BLaER1 treated with 17β-estradiol and CSF1 and Interleukin-3, amounts not matched to agents 10 nM and 100 nM (cell line): ENCODE measurements at regions not wholly inside any gene's neighbourhood (a gene's known extent, or its start where the extent isn't known, plus 50 kb on each side); places are given as distances from the start of the nearest gene placed in this dataset.

Source experiments
- H3K27ac ChIP-seq, 11 experiments: shearing (Covaris generic); formaldehyde crosslinking; 2 replicates each; pipeline ENCODE4 v1.8.1; 2022
- H3K27me3 ChIP-seq, 11 experiments: shearing (Covaris generic); formaldehyde crosslinking; 2 replicates each; pipeline ENCODE4 v1.8.1; 2022
- H3K36me3 ChIP-seq, 11 experiments: shearing (Covaris generic); formaldehyde crosslinking; 2 replicates each; pipeline ENCODE4 v1.8.1; 2022
- H3K4me1 ChIP-seq, 10 experiments: shearing (Covaris generic); formaldehyde crosslinking; 2 replicates each; pipeline ENCODE4 v1.8.1; 2022
- H3K4me2 ChIP-seq, 11 experiments: shearing (Covaris generic); formaldehyde crosslinking; 2 replicates each; pipeline ENCODE4 v1.8.1; 2022
- H3K4me3 ChIP-seq, 10 experiments: shearing (Covaris generic); formaldehyde crosslinking; 2 replicates each; pipeline ENCODE4 v1.8.1; 2022
- H3K9ac ChIP-seq, 11 experiments: shearing (Covaris generic); formaldehyde crosslinking; 2 replicates each; pipeline ENCODE4 v1.8.1; 2022
- H3K9me3 ChIP-seq, 11 experiments: shearing (Covaris generic); formaldehyde crosslinking; replicated peaks in 1 of 11; 2 replicates each; pipeline ENCODE4 v1.8.1; 2022
- H4K20me1 ChIP-seq, 11 experiments: shearing (Covaris generic); formaldehyde crosslinking; 2 replicates each; pipeline ENCODE4 v1.8.1; 2022
- Cebpa-rat ChIP-seq, 11 experiments: shearing (Covaris generic); IDR thresholded peaks; 2 replicates each; pipeline ENCODE4 v1.8.1; 2022

DNA sequence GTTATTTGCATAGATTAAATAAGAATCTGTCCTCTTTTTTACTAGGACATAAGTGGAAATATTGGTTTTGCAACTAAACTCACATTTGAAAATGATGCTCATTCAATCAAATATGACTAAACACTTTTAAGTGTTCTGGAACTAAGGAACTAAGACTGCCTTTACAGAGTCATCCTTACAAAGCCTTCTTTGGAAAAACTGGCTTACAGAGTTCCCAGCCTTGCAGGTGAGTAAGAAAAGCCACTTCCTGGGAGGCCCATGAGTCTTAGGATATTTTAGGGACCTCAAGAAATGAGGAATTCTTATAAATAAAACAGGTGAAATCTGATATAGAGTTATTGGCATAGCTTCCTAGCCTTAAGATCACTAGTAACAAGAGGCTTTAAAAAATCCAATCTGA lies 135.5 kb downstream of the ALOX5 start:
- H3K4me3 ChIP-seq, result no peak overlapping the region
- H3K36me3 ChIP-seq, result no peaks in the 10 kb centered on the region
- H3K4me2 ChIP-seq, result no peak overlapping the region
- H3K27ac ChIP-seq, result no peak overlapping the region
- H3K4me1 ChIP-seq, result no peaks in the 10 kb centered on the region
- no peak for TF ChIP-seq Cebpa-rat (IDR thresholded peaks at IDR 0.05)
- no peaks in the 10 kb centered on the region for H3K27me3 ChIP-seq
- peaks cover 0 to 37% (median 0%) of the 10 kb centered on the region in 11 experiments; a peak in 4 of 22 replicates for H4K20me1 ChIP-seq
- peaks cover 6 to 13% (median 7%) of the 10 kb centered on the region in 11 experiments; a peak in 16 of 22 replicates for H3K9me3 ChIP-seq
- H3K9ac ChIP-seq, result no peak overlapping the region

DNA sequence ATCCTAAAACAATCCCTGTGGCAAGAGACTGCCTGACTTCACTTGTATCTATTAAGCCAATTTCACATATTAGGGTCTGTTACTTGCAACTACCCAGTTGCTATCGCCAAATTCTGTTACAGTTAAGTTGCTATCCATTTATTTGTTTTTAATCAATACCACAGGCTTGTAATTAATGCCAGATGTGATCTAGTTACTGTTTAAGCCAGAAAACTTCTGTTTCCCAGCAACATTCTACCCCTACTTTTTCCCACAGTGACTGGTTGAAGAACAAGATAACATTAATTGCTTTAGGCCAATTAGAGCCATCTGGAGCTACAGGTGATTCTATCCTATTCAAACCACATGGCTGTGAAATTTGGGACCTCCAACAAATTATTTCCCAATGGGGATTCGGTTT lies 131.3 kb downstream of the ALOX5 start:
- no peak overlapping the region for H3K9ac ChIP-seq
- no peak overlapping the region for H3K4me3 ChIP-seq
- no peak for TF ChIP-seq Cebpa-rat (IDR thresholded peaks at IDR 0.05)
- no peaks in the 10 kb centered on the region for H3K4me1 ChIP-seq
- no peak overlapping the region for H3K27ac ChIP-seq
- no peaks in the 10 kb centered on the region for H3K9me3 ChIP-seq
- H3K27me3 ChIP-seq, result no peaks in the 10 kb centered on the region
- H3K4me2 ChIP-seq, result no peak overlapping the region
- H3K36me3 ChIP-seq, result 0 out of 22 replicates have a peak, but pooled peaks cover 0 to 5% (median 0%) of the 10 kb centered on the region in 11 experiments
- H4K20me1 ChIP-seq, result peaks cover 0 to 59% (median 0%) of the 10 kb centered on the region in 11 experiments; a peak in 3 of 22 replicates

DNA sequence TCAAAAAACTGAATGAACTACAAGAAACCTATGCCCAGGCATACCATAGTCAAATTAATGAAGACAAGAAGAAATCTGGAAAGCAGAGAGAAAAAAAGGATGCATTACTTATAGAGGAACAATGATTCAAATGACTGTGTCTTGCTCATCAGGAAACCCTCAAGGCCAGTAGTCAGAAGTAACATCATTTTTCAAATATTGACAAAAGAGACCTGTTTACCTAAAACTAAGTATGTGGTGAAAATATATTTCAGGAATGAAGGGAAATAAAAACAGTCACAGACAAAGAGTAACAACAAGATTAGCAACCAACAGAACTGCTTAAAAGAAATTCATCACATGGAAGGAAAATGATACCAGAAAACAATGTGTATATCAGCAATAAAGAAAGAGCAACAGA lies 128.4 kb downstream of the ALOX5 start:
- H3K9ac ChIP-seq, result no peak overlapping the region
- no peak overlapping the region for H3K27ac ChIP-seq
- no peak for TF ChIP-seq Cebpa-rat (IDR thresholded peaks at IDR 0.05)
- H3K4me1 ChIP-seq, result no peaks in the 10 kb centered on the region
- no peak overlapping the region for H3K4me2 ChIP-seq
- H3K9me3 ChIP-seq, result peaks cover 0 to 9% (median 0%) of the 10 kb centered on the region in 11 experiments; a peak in 3 of 22 replicates
- no peak overlapping the region for H3K4me3 ChIP-seq
- no peaks in the 10 kb centered on the region for H3K27me3 ChIP-seq
- 0 out of 22 replicates have a peak, but pooled peaks cover 0 to 5% (median 0%) of the 10 kb centered on the region in 11 experiments for H3K36me3 ChIP-seq
- H4K20me1 ChIP-seq, result peaks cover 0 to 41% (median 0%) of the 10 kb centered on the region in 11 experiments; a peak in 3 of 22 replicates

DNA sequence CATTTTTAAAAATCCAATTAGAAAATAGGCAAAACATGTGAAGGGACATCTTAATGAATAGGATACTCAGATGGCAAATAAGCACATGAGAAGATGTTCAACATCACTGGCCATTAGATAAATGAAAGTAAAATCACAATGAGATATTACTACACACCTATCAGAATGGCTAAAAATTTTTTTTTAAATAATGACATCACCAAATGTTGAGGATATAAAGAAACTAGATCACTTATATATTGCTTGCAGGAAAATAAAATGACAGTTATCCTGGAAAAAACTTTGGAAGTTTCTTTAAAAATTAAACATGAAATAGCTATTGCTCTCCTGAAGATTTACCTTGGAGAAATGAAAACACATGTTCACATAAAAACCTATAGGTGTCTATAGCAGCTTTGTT lies 127.8 kb downstream of the ALOX5 start:
- no peaks in the 10 kb centered on the region for H3K27me3 ChIP-seq
- H3K9ac ChIP-seq, result no peak overlapping the region
- H3K27ac ChIP-seq, result no peak overlapping the region
- no peak overlapping the region for H3K4me3 ChIP-seq
- no peak overlapping the region for H3K4me2 ChIP-seq
- H3K4me1 ChIP-seq, result no peaks in the 10 kb centered on the region
- H3K9me3 ChIP-seq, result peaks cover 0 to 13% (median 5%) of the 10 kb centered on the region in 11 experiments; a peak in 7 of 22 replicates
- no peak for TF ChIP-seq Cebpa-rat (IDR thresholded peaks at IDR 0.05)
- 0 out of 22 replicates have a peak, but pooled peaks cover 0 to 5% (median 0%) of the 10 kb centered on the region in 11 experiments for H3K36me3 ChIP-seq
- peaks cover 0 to 42% (median 0%) of the 10 kb centered on the region in 11 experiments; a peak in 2 of 22 replicates for H4K20me1 ChIP-seq

DNA sequence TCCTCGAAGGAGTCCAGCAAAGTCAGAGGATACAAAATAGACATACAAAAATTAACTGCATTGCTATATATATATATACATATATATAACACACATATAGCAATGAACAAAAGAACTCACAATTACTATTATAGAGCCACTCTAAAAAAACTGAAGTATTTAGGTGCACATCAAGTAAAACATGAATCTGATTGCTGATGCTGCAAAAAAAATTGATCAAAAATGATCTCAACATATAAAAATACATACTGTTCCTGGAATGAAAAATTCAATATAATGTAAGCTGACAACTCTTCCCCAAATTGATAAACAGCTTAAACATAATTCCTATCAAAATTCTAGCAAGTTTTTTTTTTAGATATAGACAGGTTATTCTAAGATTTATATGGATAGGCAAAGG lies 126.8 kb downstream of the ALOX5 start:
- 0 out of 22 replicates have a peak, but pooled peaks cover 0 to 5% (median 0%) of the 10 kb centered on the region in 11 experiments for H3K36me3 ChIP-seq
- no peaks in the 10 kb centered on the region for H3K27me3 ChIP-seq
- H4K20me1 ChIP-seq, result peaks cover 0 to 43% (median 0%) of the 10 kb centered on the region in 11 experiments; a peak in 2 of 22 replicates
- H3K9ac ChIP-seq, result no peak overlapping the region
- no peak overlapping the region for H3K4me3 ChIP-seq
- H3K4me1 ChIP-seq, result no peaks in the 10 kb centered on the region
- H3K27ac ChIP-seq, result no peak overlapping the region
- peaks cover 3 to 22% (median 13%) of the 10 kb centered on the region in 11 experiments; a peak in 17 of 22 replicates for H3K9me3 ChIP-seq
- no peak overlapping the region for H3K4me2 ChIP-seq
- no peak for TF ChIP-seq Cebpa-rat (IDR thresholded peaks at IDR 0.05)

DNA sequence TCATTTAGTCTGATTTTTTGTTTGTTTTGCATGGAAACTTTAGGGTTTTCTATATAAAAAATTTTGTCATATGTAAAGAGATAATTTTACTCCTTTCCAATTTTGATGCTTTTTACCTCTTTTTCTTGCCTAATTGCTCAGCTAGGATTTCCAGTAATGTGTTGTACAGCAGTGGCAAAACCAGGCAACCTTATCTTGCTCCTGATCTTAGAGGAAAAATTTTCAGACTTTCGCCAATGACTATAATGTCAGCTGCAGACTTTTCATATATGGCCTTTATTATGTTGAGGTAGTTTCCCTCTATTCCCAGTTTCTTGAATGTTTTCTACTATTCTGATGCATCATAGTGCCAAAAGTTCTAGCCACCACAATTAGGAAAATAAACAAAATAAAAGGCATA lies 126.3 kb downstream of the ALOX5 start:
- H4K20me1 ChIP-seq, result peaks cover 0 to 40% (median 0%) of the 10 kb centered on the region in 11 experiments; a peak in 2 of 22 replicates
- H3K4me2 ChIP-seq, result no peak overlapping the region
- H3K27ac ChIP-seq, result no peak overlapping the region
- H3K4me1 ChIP-seq, result no peaks in the 10 kb centered on the region
- H3K9me3 ChIP-seq, result peaks cover 6 to 26% (median 16%) of the 10 kb centered on the region in 11 experiments; a peak in 21 of 22 replicates
- H3K9ac ChIP-seq, result no peak overlapping the region
- H3K36me3 ChIP-seq, result 0 out of 22 replicates have a peak, but pooled peaks cover 0 to 5% (median 0%) of the 10 kb centered on the region in 11 experiments
- H3K4me3 ChIP-seq, result no peak overlapping the region
- TF ChIP-seq Cebpa-rat (IDR thresholded peaks at IDR 0.05), result no peak
- H3K27me3 ChIP-seq, result no peaks in the 10 kb centered on the region

DNA sequence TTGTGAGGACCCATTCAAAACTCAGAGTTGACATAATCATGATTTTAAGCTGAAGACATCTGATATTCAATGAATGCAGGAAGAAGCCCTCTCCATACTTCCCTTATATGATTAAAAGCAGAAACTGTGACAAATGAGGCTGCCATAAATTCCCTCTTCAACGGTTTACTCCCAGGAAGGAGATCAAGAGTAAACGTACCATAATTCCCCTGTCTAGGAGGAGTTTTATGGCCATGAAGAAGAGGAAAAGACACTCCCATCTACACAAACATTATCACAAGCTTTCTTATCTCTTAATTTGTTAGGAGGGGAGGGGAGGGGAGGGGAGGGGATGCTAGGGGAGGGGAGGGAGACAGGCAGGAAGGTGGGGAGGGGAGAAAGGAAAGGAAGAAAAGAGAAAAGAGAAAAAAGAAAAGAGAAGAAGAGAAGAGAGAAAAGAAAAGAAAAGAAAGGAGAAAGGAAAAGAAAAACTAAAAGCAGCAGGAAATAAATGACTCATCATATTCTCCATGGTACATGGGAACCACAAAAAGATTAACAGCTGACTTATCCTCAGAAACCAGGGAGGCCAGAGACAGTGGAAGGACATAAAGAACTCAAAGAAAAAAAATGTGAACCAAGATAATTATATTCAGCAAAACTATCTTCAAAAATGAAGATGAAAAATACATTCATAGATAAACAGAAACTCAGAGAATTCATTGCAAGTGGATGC lies 121.6 kb downstream of the ALOX5 start:
- peaks cover 0 to 6% (median 0%) of the 10 kb centered on the region in 10 experiments; a peak in 1 of 20 replicates for H3K4me1 ChIP-seq
- peaks cover 0 to 38% (median 12%) of the 10 kb centered on the region in 11 experiments; a peak in 11 of 22 replicates for H3K36me3 ChIP-seq
- H3K27ac ChIP-seq, result no peak overlapping the region; a peak in 1 of 22 replicates
- H3K27me3 ChIP-seq, result no peaks in the 10 kb centered on the region
- no peak overlapping the region for H3K4me3 ChIP-seq
- no peak overlapping the region for H3K9ac ChIP-seq
- H3K4me2 ChIP-seq, result no peak overlapping the region
- peaks cover 0 to 6% (median 0%) of the 10 kb centered on the region in 11 experiments; a peak in 1 of 22 replicates for H4K20me1 ChIP-seq
- TF ChIP-seq Cebpa-rat (IDR thresholded peaks at IDR 0.05), result no peak
- peaks cover 52 to 73% (median 63%) of the 10 kb centered on the region in 11 experiments for H3K9me3 ChIP-seq
